ENCODE measurements at regions not wholly inside any gene's neighbourhood (a gene's known extent, or its start where the extent isn't known, plus 50 kb on each side); places are given as distances from the start of the nearest gene placed in this dataset.

- TF ChIP-seq CBX5 (IDR thresholded peaks at IDR 0.05; ENCODE audit: low read depth, low read length) (no peak), KDM1A (IDR thresholded peaks at IDR 0.05; ENCODE audit: borderline replicate concordance, low read length) (no peak), EZH2 (IDR thresholded peaks at IDR 0.05; ENCODE audit: low read depth, low read length, severe bottlenecking) (no peak), TCF12 (IDR thresholded peaks at IDR 0.05; ENCODE audit: low read depth, low read length) (no peak)
- TF ChIP-seq, protein P1, sequence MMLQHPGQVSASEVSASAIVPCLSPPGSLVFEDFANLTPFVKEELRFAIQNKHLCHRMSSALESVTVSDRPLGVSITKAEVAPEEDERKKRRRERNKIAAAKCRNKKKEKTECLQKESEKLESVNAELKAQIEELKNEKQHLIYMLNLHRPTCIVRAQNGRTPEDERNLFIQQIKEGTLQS (IDR thresholded peaks at IDR 0.05; ENCODE audit: insufficient read depth, low read depth, low read length) = no peak
Observed at GRCh38 chr3:62999791-63000190, 124.6 kb upstream of the CADPS start (continued).
